ENCODE measurements at regions not wholly inside any gene's neighbourhood (a gene's known extent, or its start where the extent isn't known, plus 50 kb on each side); places are given as distances from the start of the nearest gene placed in this dataset.

DNA sequence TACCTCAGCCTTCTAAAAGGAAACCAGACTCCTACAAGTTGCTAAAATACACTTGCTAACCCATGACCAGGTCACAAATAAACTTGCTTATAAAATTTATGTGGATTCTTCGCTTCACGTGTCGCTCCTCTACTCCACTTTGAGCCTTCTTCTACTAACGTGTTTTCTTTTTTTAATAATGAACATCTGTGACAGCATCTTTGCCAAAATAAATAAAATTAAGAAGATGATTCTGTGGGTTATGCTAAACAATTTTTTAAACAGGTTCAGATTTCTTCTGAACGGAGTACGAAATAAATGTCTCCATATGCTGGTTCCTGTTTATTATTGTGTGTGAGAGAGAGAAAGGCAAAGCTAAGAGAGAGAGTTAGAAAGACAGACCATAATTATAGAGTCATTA lies 735.8 kb downstream of the LTN1 start:
- no peak for DNase-seq (ENCODE audit: extremely low read depth in 1 of 2, low read depth in 1 of 2)

DNA sequence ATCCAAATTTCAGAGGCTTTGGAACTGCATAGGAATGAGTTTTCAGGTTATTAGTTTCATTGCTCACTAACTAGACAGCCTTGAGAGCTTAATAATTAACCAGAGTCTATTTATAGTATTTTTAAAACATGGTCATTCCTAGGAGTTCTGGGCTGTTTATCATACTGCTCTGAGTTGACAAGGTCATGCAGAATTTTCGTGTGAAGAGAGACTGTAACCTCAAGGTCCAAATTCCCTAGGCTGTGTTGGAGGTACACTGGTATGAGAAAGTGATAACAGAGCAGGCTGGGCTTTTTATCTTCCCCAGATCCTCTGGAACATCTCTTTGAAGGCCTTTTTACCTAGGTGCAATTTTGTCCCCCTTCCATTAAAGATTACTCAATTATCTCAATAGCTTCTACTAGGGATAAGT lies 736.3 kb downstream of the LTN1 start:
- DNase-seq (ENCODE audit: extremely low read depth in 1 of 2, low read depth in 1 of 2): no peak

DNA sequence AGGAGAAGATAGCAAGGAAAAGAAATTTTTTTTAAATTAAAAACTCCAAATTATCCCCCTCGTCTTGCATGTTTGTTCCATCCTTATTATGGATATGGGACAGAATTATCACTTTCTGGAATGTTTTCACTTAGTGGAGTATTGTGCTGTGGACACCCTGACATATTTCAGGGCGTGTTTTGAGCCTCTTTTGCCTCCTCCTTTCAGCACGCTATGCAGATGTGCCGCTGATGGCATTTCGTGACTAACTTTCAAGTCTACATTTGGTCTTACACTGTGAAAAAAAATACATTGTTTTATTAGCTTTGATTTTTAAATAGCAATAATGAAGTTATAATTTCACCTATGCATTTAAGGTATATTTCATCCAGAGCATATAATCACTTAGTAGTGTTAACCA lies 738.7 kb downstream of the LTN1 start:
- DNase-seq (ENCODE audit: extremely low read depth in 1 of 2, low read depth in 1 of 2): no peak

DNA sequence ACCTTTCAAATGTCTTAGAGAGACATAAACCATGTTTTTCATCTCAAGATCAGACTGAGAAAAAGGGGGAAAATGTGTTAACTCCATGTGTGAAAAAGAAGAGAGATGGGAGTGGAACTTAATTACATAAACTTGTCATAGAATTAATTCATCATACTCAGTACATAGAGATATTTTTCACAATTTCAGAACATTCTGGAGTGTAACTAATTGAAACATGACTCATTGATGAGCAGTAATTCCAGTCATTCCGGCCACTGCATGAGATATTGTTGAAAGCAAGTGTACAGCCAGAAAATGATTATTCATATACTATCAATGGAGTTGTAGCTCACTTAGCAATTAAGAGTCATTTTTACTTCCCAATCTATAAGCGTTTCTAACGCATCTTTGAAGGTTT lies 739.3 kb downstream of the LTN1 start:
- no peak for DNase-seq (ENCODE audit: extremely low read depth in 1 of 2, low read depth in 1 of 2)

DNA sequence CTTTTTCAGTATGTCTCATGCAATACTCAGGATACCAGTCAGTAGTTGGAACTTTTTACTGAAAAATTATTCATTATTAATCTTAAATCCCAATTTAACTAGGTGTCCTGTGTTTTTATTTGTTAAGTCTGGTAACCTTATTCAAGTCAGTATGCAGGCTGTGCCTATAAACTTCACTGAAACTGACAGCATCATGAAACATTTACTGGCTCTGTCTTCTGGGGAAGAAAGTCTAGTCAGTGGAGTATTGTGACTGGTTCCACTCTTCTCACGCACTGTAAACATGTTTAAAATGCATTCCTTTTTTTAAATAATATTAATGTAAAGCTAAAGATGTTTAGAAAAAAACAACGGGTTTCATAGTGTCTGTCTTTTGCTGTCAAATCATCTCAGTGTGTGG lies 739.7 kb downstream of the LTN1 start:
- no peak for DNase-seq (ENCODE audit: extremely low read depth in 1 of 2, low read depth in 1 of 2)

DNA sequence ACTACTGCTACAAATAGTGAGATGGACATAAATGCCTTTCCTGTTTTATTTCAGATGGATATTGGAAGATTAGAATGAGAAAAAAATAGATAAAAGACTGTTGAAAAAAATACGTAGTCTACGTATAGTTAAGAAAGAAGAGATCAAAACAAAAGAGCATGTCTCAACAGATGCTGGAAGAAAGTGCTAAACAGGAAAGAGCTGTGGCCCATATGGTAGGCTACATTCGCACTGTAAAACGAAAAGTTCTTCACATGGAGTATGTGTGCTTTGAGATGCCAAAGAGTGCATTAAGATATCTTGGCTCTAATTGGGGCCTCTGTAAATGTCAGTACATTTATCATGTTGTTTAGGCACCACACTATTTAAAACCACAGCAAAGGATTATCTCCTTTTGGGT lies 741.7 kb downstream of the LTN1 start:
- no peak for DNase-seq (ENCODE audit: extremely low read depth in 1 of 2, low read depth in 1 of 2)

DNA sequence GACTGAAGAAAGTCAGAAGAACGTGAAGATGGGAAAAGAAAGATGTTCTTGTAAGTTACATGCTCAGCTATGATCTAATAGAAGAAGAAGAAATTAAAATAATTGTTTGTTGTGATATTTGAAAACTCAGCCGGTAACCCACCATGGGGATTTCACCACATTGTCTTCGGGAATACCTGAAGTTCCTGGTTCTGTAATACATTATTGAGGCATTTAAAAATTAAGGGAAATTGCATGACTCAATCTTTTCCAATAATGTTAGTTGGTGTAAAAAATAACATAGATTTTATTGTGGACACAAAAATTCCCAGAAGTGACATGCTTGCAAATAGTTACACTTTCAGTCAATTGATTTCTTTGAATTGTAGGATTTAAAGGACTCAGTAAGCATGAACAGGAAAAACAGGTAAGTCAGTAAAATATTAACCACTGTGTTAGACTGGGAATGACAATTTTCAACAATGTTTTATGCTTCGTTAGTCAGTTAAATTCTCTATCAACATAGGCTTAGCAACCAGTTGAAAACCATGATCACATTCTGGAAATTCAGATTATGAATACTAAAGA lies 745.1 kb downstream of the LTN1 start:
- DNase-seq (ENCODE audit: extremely low read depth in 1 of 2, low read depth in 1 of 2): no peak

DNA sequence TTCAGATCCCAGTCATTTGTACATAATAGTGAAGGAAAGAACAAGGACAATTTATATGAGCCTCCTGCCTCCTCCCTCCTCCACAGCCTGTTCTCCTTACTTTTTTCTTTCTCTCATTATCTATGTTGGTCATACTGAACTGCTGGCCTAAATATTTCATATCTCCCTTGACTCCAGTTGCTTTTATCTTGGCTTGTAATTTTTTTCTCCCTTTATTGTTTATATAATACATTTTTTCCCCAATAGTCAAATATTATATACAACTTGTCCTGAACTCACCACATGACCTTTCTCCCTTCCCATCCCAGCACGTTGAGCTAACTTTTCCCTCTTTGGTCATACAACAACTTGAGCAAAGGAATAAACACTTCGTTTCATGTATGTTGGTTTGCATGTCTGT lies 752.1 kb downstream of the LTN1 start:
- no peak for DNase-seq (ENCODE audit: extremely low read depth in 1 of 2, low read depth in 1 of 2)

DNA sequence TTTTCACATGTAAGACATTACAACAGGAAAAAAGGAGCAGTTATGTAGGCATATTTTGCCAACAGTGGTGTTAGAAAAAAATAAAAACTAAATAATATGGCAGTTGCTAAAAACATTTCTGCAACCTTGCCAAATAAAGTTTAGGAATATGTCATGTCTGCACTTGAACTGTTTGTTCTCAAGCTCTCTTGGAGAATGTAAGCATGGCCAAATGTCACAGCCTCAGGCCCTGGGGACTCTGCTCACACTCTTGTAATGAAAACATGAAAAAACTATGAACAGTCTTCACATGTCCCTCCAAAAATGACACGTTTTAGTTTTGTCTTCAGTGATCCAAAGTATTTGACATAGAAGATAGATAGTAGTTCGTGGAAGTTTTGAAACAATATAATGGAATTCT lies 753.3 kb downstream of the LTN1 start:
- DNase-seq (ENCODE audit: extremely low read depth in 1 of 2, low read depth in 1 of 2): no peak

DNA sequence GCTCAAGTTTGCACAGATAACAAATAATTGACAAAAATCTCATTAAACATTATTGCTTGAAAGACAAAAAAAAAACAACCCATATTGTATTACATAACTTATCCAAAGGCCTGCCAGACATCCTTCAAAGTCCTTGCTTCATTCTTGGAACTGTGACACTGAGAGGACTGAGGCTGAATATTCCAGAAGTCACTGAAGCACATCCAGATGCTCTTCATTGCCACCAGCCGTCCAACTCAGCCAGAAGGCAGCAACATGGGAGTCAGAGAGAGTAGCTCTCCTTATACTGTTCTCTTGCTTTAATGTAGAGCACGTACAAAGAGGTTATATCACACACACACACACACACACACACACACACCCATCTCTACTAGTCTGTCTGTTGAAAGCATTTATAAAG lies 755.0 kb downstream of the LTN1 start:
- DNase-seq (ENCODE audit: extremely low read depth in 1 of 2, low read depth in 1 of 2): no peak

DNA sequence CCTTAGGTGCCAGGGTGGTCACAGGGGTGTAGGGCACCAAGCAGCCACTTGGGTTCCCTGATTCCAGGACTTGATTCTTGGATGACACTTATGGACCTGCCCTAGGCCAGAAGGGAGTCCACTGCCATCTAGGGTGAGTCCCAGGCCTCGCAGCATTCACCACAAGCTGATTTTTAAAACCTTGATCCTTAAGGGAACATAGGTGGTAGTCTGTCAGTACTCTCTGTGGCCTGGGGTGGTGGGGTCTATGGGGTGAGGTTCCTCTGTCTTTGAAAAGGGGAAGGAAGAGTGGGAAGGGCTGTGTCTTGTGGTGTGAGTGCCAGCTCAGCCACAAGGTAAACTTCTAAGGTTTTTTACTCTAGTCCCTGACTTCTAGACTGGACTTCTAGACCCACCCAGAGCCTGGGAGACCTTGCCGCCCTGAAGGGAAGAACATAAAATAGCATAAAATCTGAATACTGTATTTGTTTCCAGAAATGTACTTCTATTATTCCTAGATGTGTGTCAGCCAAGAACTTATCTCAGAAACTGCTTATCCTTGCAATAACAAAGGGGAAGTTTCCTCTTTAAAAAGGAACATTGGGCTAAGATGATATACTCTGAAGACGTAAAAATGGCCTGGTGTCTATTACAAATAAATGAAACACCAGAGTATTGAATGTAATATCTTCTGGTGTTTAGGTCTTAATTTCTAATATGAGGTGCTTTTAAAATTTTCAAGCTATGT lies 757.3 kb downstream of the LTN1 start:
- DNase-seq (ENCODE audit: extremely low read depth in 1 of 2, low read depth in 1 of 2): no peak

DNA sequence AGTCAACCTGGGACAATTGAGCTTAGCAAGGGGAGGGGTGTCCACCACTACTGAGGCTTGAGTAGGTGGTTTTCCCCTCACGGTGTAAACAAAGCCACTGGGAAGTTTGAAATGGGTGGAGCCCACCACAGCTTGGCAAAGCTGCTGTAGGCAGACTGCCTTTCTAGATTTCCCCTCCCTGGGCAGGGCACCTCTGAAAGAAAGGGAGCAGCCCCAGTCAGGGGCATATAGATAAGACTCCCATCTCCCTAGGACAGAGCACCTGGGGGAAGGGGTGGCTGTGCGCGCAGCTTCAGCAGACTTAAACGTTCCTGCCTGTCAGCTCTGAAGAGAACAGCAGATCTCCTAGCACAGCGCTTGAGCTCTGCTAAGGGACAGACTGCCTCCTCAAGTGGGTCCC lies 758.4 kb downstream of the LTN1 start:
- no peak for DNase-seq (ENCODE audit: extremely low read depth in 1 of 2, low read depth in 1 of 2)

DNA sequence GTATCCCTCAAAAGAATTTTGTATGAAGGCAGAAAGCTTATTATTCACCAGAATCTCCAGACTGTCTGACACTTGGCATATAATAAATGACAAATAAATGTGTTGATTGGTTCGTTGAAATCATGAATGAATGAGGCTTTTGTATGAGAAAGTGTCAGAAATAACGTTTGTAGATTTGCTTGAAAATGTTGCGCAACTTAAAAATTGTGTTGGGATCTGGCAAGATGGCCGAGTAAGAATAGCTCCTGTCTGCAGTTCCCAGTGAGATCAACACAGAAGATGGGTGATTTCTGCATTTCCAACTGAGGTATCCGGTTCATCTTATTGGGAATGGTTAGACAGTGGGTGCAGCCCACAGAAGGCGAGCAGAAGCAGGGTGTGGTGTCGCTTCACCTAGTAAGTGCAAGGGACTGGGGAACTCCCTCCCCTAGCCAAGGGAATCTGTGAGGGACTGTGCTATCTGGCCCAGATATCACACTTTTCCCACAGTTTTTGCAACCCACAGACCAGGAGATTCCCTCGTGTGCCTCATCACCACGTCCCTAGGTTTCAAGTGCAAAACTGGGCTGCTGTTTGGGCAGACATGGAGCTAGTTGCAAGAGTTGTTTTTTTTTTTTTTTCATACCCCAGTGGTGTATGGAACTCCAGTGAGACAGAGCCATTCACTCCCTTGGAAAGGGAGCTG lies 759.0 kb downstream of the LTN1 start:
- no peak for DNase-seq (ENCODE audit: extremely low read depth in 1 of 2, low read depth in 1 of 2)

DNA sequence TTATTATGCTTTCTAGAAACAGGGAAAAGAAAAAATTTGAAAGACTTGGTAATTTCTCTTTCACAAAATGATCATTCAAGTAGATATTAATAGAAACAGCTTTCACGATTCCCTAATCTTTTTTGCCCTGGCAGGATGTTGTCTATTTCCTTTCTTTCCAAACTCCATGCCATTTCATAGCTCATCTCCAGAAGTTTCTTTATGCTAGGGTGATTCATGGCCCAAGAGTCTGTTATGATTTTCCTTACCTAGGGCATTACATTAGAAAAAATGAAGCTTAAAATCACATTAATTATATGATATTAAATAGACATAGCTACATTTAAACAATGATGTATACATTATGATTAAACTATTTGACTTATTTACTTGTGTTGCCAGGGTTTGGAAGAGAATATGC lies 762.1 kb downstream of the LTN1 start:
- no peak for DNase-seq (ENCODE audit: extremely low read depth in 1 of 2, low read depth in 1 of 2)

DNA sequence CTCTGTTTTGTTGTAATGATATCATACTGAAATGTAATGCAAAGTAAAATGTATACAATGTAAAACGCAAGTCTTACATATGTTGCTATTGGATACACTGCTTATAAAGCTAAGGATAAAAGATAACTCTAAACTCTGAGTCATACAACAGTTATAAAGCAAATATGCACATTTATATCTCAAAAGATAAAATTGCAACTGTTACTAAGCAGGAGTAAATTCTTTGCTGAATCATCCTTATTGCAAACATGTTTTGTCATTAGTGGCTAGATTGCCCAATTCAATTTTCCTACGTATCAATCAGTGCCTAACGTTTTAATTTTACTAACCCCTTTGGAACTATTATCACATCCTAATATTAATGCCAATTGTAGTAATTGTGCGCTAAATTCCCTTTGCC lies 762.9 kb downstream of the LTN1 start:
- DNase-seq (ENCODE audit: extremely low read depth in 1 of 2, low read depth in 1 of 2): no peak

DNA sequence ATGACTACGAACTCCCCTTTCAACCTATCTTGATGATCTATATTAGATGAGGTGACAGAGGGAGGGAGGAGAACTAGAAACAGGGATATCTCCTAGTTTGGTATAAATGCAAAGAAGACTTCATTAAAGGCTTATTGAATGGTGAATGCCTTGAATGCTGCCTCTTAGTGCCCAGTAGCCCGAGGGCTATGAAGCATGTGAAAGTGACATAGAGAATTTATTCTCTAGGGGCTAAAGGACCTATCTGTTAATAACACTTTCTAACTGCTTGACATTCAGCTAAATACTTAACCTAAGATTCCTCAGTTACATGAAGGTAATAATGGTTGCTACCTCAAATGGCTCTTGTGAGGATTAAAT lies 764.1 kb downstream of the LTN1 start:
- DNase-seq (ENCODE audit: extremely low read depth in 1 of 2, low read depth in 1 of 2): no peak

DNA sequence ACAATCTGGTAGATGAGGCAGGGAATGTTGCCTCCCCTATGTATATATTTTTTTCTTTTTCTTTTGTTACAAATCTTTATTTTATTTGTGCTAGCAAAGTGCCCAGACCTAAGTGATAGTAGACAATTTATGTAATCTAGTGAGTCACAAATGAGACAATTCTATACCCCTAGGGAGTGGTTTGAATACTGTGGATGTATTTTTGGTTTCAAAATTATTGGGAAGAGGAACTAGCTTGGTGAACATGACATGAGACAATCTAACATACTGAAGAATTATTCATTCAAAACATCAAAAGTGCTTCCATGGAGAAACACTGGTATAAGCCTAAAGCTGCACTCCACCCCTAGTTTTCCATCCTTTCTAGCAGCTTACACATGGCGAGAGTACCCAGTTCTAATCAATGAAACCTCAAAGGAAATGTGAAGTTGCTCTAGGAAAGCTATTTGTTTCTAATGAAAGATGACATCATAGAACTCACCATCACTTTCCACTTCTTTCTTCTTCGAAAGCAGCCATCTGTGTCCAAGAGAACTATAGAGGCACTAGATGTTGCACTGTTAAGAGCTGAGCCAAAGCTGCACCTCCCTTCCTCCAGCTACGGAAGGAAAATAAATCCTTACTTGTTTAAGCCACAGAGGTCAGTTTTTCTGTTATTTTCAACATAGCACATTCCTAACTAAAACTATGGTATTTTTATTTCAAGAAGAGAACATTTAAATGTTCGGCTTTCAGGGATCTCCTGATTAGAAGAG lies 764.6 kb downstream of the LTN1 start:
- no peak for DNase-seq (ENCODE audit: extremely low read depth in 1 of 2, low read depth in 1 of 2)

DNA sequence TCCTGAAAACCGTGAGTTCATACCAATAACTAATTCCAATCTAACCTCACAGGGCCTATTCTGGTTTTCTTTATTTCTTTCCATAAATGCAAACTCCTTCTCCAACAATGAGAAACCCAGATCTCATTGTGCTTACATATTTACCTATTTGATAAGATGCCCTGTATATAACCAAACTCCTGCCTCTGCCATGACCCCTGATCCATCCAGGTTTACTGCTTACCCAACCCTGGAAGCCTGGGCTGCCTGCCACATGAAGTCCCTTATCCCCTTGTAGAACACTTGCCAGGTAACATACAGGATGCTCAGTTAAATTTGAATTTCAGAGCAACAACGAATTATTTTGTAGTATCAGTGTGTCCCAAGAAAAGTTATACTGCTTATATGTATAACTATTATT lies 766.1 kb downstream of the LTN1 start:
- DNase-seq (ENCODE audit: extremely low read depth in 1 of 2, low read depth in 1 of 2): no peak

DNA sequence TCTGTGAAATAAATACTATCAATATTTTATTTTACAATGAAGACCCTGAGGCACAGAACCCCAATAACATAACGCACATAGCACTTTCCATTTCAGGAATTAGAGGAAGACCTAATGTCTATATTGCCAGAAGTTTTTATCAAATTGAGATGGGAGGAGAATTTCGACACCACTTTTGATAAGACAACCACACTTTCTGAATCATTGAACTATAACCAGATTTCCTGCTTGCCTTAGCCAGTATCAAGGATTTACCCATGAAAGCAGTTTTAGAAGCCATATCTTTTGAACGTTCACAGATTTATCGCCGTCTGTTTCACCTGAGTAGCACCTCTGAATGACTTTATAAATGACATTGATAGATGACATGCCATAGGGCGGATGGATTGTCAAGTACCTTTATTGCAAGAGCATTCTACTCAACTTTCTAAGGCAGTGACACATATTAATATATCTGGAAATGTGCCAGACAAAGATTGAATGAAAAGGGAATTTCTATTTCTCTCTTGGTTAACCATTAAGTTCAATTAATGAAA lies 768.4 kb downstream of the LTN1 start:
- DNase-seq (ENCODE audit: extremely low read depth in 1 of 2, low read depth in 1 of 2): no peak

DNA sequence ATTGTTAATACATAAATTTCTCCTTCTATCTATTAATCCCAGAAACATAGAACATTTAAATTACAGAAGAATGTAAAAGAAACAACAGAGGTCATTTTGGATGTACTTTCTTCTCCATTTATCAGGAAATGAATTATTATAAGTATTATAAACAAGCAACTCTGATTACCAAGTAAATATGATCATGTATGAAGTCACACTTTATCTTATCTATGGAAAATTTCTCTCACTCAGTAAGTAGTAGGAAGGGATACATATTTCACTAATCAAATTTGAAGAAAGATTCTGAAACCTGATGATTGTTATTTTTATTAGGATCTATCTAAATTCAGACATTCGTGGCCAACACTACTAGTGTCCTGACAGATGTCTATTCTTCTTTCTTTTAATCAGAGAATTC lies 770.7 kb downstream of the LTN1 start:
- no peak for DNase-seq (ENCODE audit: extremely low read depth in 1 of 2, low read depth in 1 of 2)

DNA sequence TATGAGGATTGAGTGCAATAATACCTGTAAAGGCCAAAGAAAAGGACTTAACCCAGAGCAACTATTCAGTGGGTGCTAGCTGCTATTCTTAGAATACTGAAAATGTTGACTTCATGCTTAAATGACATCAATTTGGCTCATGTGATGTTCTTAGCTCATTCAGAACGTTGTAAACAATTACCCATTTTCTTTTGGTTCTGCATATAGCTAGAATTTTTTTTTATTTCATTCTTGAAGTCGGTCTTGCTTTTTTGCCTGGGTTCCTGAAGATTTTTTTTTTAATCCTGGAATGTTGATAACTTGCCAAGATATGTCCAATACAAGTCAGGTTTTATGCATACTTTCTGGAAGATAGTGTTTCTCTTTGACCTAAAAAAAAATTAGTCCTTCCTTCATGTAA lies 772.0 kb downstream of the LTN1 start:
- DNase-seq (ENCODE audit: extremely low read depth in 1 of 2, low read depth in 1 of 2): no peak
